Uterus (tissue), 3 donors: ENCODE measurements at regions not wholly inside any gene's neighbourhood (a gene's known extent, or its start where the extent isn't known, plus 50 kb on each side); places are given as distances from the start of the nearest gene placed in this dataset.

Experiments used
- DNase-seq, 2 donors: peaks; one replicate each; pipeline ENCODE4 v3.0.0-alpha.2; 2019 to 2020
- H3K27ac ChIP-seq, 2 donors: fragments of 200-600 bp; sonication (generic); 1 replicate in 1 of 2; 2 replicates in 1 of 2; pipeline ENCODE4 v1.5.1; 2016 to 2018
- H3K27me3 ChIP-seq, 2 donors: fragments of 200-600 bp; sonication (generic); one replicate each; pipeline ENCODE4 v1.5.1; 2018 to 2019; ENCODE audit warnings: control low read depth in 1 of 2
- H3K36me3 ChIP-seq, 2 donors: fragments of 200-600 bp; sonication (generic); one replicate each; pipeline ENCODE4 v1.5.1; 2019; ENCODE audit warnings: control low read depth in 1 of 2
- H3K4me1 ChIP-seq, 2 donors: fragments of 200-600 bp; sonication (generic); one replicate each; pipeline ENCODE4 v1.5.1; 2018 to 2019; ENCODE audit warnings: control low read depth in 1 of 2
- H3K4me3 ChIP-seq, 2 donors: fragments of 200-600 bp; sonication (generic); 1 replicate in 1 of 2; 2 replicates in 1 of 2; pipeline ENCODE4 v1.5.1; 2018 to 2019; ENCODE audit warnings: mild to moderate bottlenecking in 1 of 2
- H3K9me3 ChIP-seq, 2 donors: fragments of 200-600 bp; sonication (generic); one replicate each; pipeline ENCODE4 v1.5.1; 2019; ENCODE audit warnings: control low read depth in 1 of 2
- POLR2A ChIP-seq, 2 donors: fragments of 450-650 bp; IDR thresholded peaks; one replicate each; pipeline ENCODE4 v1.6.1; 2016; ENCODE audit warnings: antibody characterized with exemption in 2 of 2, mild to moderate bottlenecking in 1 of 2, moderate library complexity in 1 of 2
- intact Hi-C: fragments of 100-400 bp; cut with DNase I; formaldehyde crosslinking; loops from one replicate; pipeline ENCODE4 v1.15.1; 2023; ENCODE audit warnings: low total_unique reads
- TF ChIP-seq, protein P1 (sequence below), 4 experiments: fragments of 200-600 bp in 2 of 4; fragments of 450-650 bp in 2 of 4; sonication (generic) in 2 of 4; IDR thresholded peaks; one replicate each; pipeline ENCODE4 v1.5.1; 2016 to 2019; ENCODE audit warnings: antibody characterized with exemption in 4 of 4, mild to moderate bottlenecking in 2 of 4, moderate library complexity in 1 of 4
- donor health status: DM: yes; HTN: yes; CAD: no.

DNA sequence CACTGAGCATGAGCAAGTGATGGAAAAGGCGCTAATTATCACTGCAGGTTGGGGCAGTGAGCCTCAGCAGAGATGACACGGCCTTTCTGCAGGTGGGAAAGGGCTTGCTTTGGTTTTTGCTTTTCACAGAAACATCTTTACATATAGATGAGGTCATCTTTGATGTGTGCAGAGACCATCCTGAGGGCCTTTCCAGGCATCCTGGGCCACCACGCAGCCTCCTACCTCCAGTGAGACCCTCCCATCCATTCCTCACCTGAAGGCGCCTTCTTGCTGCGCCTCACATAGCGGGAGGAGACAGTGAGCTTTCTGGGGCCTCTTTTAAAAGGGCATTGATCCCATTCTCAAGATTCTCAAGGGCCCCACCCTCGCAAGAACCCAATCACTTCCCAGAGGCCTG is 235.3 kb upstream of the RAB6C start:
- H3K4me1 ChIP-seq = no peaks in the 10 kb centered on the region
- no peak for DNase-seq
- H3K27ac ChIP-seq = no peak overlapping the region
- no peaks in the 10 kb centered on the region for H3K27me3 ChIP-seq
- no peak overlapping the region for H3K4me3 ChIP-seq
- H3K9me3 ChIP-seq = no peaks in the 10 kb centered on the region
- no peak for TF ChIP-seq POLR2A (IDR thresholded peaks at IDR 0.05)
- TF ChIP-seq, protein P1, sequence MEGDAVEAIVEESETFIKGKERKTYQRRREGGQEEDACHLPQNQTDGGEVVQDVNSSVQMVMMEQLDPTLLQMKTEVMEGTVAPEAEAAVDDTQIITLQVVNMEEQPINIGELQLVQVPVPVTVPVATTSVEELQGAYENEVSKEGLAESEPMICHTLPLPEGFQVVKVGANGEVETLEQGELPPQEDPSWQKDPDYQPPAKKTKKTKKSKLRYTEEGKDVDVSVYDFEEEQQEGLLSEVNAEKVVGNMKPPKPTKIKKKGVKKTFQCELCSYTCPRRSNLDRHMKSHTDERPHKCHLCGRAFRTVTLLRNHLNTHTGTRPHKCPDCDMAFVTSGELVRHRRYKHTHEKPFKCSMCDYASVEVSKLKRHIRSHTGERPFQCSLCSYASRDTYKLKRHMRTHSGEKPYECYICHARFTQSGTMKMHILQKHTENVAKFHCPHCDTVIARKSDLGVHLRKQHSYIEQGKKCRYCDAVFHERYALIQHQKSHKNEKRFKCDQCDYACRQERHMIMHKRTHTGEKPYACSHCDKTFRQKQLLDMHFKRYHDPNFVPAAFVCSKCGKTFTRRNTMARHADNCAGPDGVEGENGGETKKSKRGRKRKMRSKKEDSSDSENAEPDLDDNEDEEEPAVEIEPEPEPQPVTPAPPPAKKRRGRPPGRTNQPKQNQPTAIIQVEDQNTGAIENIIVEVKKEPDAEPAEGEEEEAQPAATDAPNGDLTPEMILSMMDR (IDR thresholded peaks at IDR 0.05) = no peak
- intact Hi-C loops = no loop called here
- no peaks in the 10 kb centered on the region for H3K36me3 ChIP-seq

DNA sequence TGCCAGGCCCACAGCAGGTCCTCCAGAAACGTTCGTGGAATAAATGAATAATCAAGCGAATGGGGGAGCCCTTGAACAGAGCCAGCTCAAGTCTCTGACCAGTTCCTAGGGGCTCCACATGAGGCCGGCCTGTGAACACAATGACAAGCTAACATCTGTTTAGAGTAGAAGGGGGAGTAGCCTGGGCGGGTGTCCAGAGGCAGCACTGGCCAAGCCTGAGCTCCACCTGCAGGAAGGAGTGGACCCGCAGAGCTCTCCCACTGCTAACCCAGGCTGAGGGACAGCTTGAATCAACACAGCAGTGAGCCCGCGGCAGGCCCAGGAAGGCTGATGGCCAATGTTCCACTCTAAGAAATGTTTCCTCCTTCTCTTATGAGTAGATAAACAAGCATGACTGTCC is 234.8 kb upstream of the RAB6C start:
- DNase-seq = no peak
- H3K4me3 ChIP-seq = no peak overlapping the region
- intact Hi-C loops = no loop called here
- H3K4me1 ChIP-seq = no peaks in the 10 kb centered on the region
- H3K27ac ChIP-seq = no peak overlapping the region
- H3K27me3 ChIP-seq = no peaks in the 10 kb centered on the region
- no peak for TF ChIP-seq POLR2A (IDR thresholded peaks at IDR 0.05)
- TF ChIP-seq, protein P1 (IDR thresholded peaks at IDR 0.05) = no peak
- no peaks in the 10 kb centered on the region for H3K9me3 ChIP-seq
- no peaks in the 10 kb centered on the region for H3K36me3 ChIP-seq

DNA sequence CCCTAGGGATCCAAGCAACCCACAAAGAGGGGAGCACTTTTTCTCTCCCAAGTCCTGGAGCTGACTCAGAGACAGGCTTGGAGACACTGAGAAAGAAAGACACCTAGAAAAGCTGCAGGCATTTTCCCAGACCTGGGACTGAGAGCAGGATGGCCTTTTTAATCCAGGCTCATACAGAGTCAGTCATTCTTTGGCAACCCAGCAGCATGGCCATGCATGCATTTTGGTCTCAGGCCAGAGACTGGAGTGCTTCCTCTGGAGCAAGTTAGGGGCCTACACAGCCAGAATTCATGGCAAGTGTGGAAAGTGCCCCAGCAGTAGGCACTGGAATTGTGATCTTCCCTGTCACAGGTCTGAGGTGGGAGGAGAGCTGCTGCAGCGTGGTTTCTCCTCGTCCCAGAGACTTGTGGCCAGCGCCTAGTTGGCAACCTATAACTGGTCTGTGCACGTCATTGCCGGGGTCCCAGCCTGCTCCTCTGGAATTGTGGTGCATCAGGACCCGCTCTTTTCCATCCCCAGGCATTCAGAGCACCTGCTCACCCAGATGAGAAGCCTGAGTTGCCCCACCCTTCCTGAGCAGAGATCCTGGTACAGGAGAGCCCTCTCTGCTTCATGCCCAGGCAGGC is 231.9 kb upstream of the RAB6C start:
- no peak overlapping the region for H3K4me3 ChIP-seq
- no peaks in the 10 kb centered on the region for H3K27me3 ChIP-seq
- DNase-seq = no peak
- intact Hi-C loops = no loop called here
- H3K9me3 ChIP-seq = no peaks in the 10 kb centered on the region
- H3K27ac ChIP-seq = no peak overlapping the region
- no peaks in the 10 kb centered on the region for H3K4me1 ChIP-seq
- TF ChIP-seq, protein P1 (IDR thresholded peaks at IDR 0.05) = no peak
- no peak for TF ChIP-seq POLR2A (IDR thresholded peaks at IDR 0.05)
- no peaks in the 10 kb centered on the region for H3K36me3 ChIP-seq

DNA sequence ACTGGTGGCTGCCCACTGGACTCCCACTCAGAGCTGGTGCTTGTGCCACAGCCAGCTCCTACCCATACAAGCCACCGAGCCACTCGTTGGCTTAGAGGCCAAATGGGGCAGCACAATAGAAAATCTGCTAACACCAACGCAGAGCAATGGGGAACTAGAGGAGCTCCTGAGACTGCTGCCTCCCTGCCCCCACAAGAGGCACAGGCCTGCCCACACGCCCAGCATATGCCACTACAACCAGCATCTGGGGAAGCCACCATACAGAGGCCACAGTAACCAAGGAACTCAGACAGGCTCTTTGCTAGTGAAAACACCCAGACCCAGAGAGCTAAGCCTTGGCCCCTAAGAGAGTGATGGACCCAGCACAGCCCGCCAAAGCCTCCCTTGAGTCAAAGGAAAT is 231.2 kb upstream of the RAB6C start:
- Histone ChIP-seq H3K27ac (no peak overlapping the region), H3K36me3 (no peaks in the 10 kb centered on the region), H3K4me1 (no peaks in the 10 kb centered on the region), H3K9me3 (no peaks in the 10 kb centered on the region), H3K27me3 (no peaks in the 10 kb centered on the region), H3K4me3 (no peak overlapping the region)
- DNase-seq = no peak
- intact Hi-C loops = no loop called here
- TF ChIP-seq, protein P1 (IDR thresholded peaks at IDR 0.05) = no peak
- no peak for TF ChIP-seq POLR2A (IDR thresholded peaks at IDR 0.05)

DNA sequence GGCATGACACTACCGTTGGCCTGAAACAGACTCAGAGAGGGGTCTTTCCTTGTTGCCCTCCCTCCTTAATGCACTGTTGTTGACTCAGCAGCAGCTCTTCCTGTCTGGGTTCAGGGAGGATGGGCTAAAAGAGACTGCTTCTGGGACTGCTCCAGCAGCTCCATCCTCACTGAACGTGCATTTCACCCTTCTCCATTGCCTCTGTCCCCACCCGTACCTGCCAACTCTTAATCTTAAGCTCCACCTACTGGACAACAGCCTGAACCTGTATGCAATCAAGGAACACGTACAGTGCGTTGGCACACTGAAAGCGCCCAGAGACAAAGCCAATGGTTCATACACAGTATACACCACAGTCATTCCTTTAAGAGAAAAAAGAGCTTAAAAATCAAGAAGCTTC is 230.8 kb upstream of the RAB6C start:
- Histone ChIP-seq H3K27me3 (no peaks in the 10 kb centered on the region), H3K4me1 (no peaks in the 10 kb centered on the region), H3K27ac (no peak overlapping the region), H3K9me3 (no peaks in the 10 kb centered on the region), H3K36me3 (no peaks in the 10 kb centered on the region), H3K4me3 (no peak overlapping the region)
- intact Hi-C loops = no loop called here
- DNase-seq = no peak
- TF ChIP-seq POLR2A (IDR thresholded peaks at IDR 0.05) = no peak
- TF ChIP-seq, protein P1 (IDR thresholded peaks at IDR 0.05) = no peak
